A549 (cell line): ENCODE measurements at regions not wholly inside any gene's neighbourhood (a gene's known extent, or its start where the extent isn't known, plus 50 kb on each side); places are given as distances from the start of the nearest gene placed in this dataset.

Experiments used
- ATAC-seq, 2 experiments: fragments of 200-7000 bp in 1 of 2; fragments of >200 bp in 1 of 2; cut with Nextera tagmentation in 1 of 2; cut with Tn5 transposase in 1 of 2; 3 replicates each; pipeline versions ENCODE4 v1.8.0 to v1.9.1; 2018 to 2020; ENCODE audit warnings: mild to moderate bottlenecking in 1 of 2, moderate library complexity in 1 of 2
- CTCF ChIA-PET: fragments of 300-600 bp; sonication (Branson Sonifier 250); formaldehyde crosslinking; extraction: SDS; loops from one replicate; lab custom pipeline; 2021; ENCODE audit warnings: antibody characterized with exemption, inconsistent platforms; lab: Yijun Ruan, JAX
- POLR2A ChIA-PET: fragments of 350-600 bp; formaldehyde crosslinking; extraction: SDS; loops from one replicate; lab custom pipeline; 2021; ENCODE audit warnings: antibody characterized with exemption, inconsistent platforms; lab: Yijun Ruan, JAX
- DNase-seq, 2 experiments: peaks; one replicate each; pipeline versions ENCODE4 v3.0.0 to v3.0.0-alpha.2; 2011 to 2016; ENCODE audit warnings: low read depth in 1 of 2, low spot score in 1 of 2
- FAIRE-seq: peaks from 2 replicates; lab custom pipeline; 2011; peaks lifted over from hg19 to GRCh38; lab: Jason Lieb, UNC
- H3K27ac ChIP-seq, 2 experiments: fragments of >200 bp; sonication (Bioruptor Twin); formaldehyde crosslinking; 3 replicates each; pipeline ENCODE4 v1.5.1; 2016 to 2017
- H3K4me1 ChIP-seq: fragments of >200 bp; sonication (Bioruptor Twin); formaldehyde crosslinking; 3 replicates; pipeline ENCODE4 v1.6.1; 2016
- H3K4me2 ChIP-seq: fragments of >200 bp; sonication (Bioruptor Twin); formaldehyde crosslinking; 3 replicates; pipeline ENCODE4 v1.6.1; 2016
- H3K4me3 ChIP-seq: fragments of >200 bp; sonication (Bioruptor Twin); formaldehyde crosslinking; 3 replicates; pipeline ENCODE4 v1.5.1; 2016
- H3K9me3 ChIP-seq: fragments of >200 bp; sonication (Bioruptor Twin); formaldehyde crosslinking; 3 replicates; pipeline ENCODE4 v1.6.1; 2016
- ATOH8 ChIP-seq: fragments of 250-450 bp; sonication (Bioruptor Pico); IDR thresholded peaks from 2 replicates; pipeline ENCODE4 v1.5.0; 2020; ENCODE audit warnings: low read depth, mild to moderate bottlenecking, moderate library complexity
- BHLHE40 ChIP-seq: IDR thresholded peaks from 2 replicates; pipeline ENCODE4 v1.6.1; 2012; ENCODE audit warnings: low read depth, low read length, inconsistent platforms
- CEBPB ChIP-seq, 2 experiments: fragments of >200 bp in 1 of 2; sonication (Bioruptor Twin) in 1 of 2; formaldehyde crosslinking in 1 of 2; IDR thresholded peaks; 2 replicates each; pipeline ENCODE4 v1.6.1; 2012 to 2016
- CHD4 ChIP-seq: fragments of 200-600 bp; sonication (generic); IDR thresholded peaks from 2 replicates; pipeline ENCODE4 v1.6.1; 2016; ENCODE audit warnings: antibody characterized with exemption, mild to moderate bottlenecking, borderline replicate concordance
- EHF ChIP-seq: fragments of 250-450 bp; sonication (Bioruptor Pico); IDR thresholded peaks from 2 replicates; pipeline ENCODE4 v1.5.0; 2020; ENCODE audit warnings: mild to moderate bottlenecking
- EHMT2 ChIP-seq: fragments of 200-600 bp; sonication (generic); IDR thresholded peaks from 2 replicates; pipeline ENCODE4 v1.6.1; 2016; ENCODE audit warnings: antibody characterized with exemption, low read depth, mild to moderate bottlenecking, moderate library complexity
- FOSL2 ChIP-seq, 2 experiments: fragments of 450-650 bp in 1 of 2; fragments of >200 bp in 1 of 2; sonication (Bioruptor Twin) in 1 of 2; formaldehyde crosslinking; IDR thresholded peaks; 2 replicates each; pipeline versions ENCODE4 v1.5.0 to v1.6.1; 2016 to 2020; ENCODE audit warnings: mild to moderate bottlenecking in 1 of 2, moderate library complexity in 1 of 2
- HDAC2 ChIP-seq: fragments of 200-600 bp; sonication (generic); IDR thresholded peaks from 2 replicates; pipeline ENCODE4 v1.6.1; 2016
- JUN ChIP-seq, 2 experiments: fragments of >200 bp; sonication (Bioruptor Twin); formaldehyde crosslinking; IDR thresholded peaks; 2 replicates in 1 of 2; 3 replicates in 1 of 2; pipeline ENCODE4 v1.6.1; 2016 to 2017
- JUNB ChIP-seq: fragments of >200 bp; sonication (Bioruptor Twin); formaldehyde crosslinking; IDR thresholded peaks from 2 replicates; pipeline ENCODE4 v1.6.1; 2016
- MAFK ChIP-seq: fragments of 450-650 bp; IDR thresholded peaks from 2 replicates; pipeline ENCODE4 v1.6.1; 2014; ENCODE audit not compliant: partially characterized antibody
- MAX ChIP-seq: IDR thresholded peaks from 2 replicates; pipeline ENCODE4 v1.6.1; 2012
- MAZ ChIP-seq: fragments of 150-350 bp; IDR thresholded peaks from 2 replicates; pipeline ENCODE4 v1.6.1; 2014; ENCODE audit warnings: antibody characterized with exemption, low read depth, low read length, borderline replicate concordance
- NFE2L2 ChIP-seq: fragments of 150-350 bp; conservative IDR thresholded peaks from 2 replicates; pipeline ENCODE4 v1.6.1; 2014; ENCODE audit warnings: low read length
- NPAS2 ChIP-seq: fragments of 250-450 bp; sonication (Bioruptor Pico); IDR thresholded peaks from 2 replicates; pipeline ENCODE4 v1.8.0; 2022; ENCODE audit warnings: mild to moderate bottlenecking, moderate library complexity, borderline replicate concordance
- PBX3 ChIP-seq: IDR thresholded peaks from 2 replicates; pipeline ENCODE4 v1.6.1; 2012
- PHF8 ChIP-seq: fragments of 200-600 bp; sonication (generic); IDR thresholded peaks from 2 replicates; pipeline ENCODE4 v1.6.1; 2016; ENCODE audit warnings: low read depth, mild to moderate bottlenecking, antibody characterized with exemption, moderate library complexity, borderline replicate concordance
- POLR2A ChIP-seq: IDR thresholded peaks from 2 replicates; pipeline ENCODE4 v1.6.1; 2012; ENCODE audit warnings: mild to moderate bottlenecking, low read length
- RCOR1 ChIP-seq: fragments of 150-350 bp; IDR thresholded peaks from 2 replicates; pipeline ENCODE4 v1.6.1; 2014; ENCODE audit warnings: antibody characterized with exemption, low read length, low read depth
- RFX5 ChIP-seq: fragments of 450-650 bp; IDR thresholded peaks from 2 replicates; pipeline ENCODE4 v1.7.1; 2014; ENCODE audit warnings: antibody characterized with exemption, mild to moderate bottlenecking, moderate library complexity
- RNF2 ChIP-seq: fragments of 200-600 bp; sonication (generic); IDR thresholded peaks from 2 replicates; pipeline ENCODE4 v1.6.1; 2016; ENCODE audit warnings: low read depth, mild to moderate bottlenecking, antibody characterized with exemption, moderate library complexity, borderline replicate concordance
- SREBF2 ChIP-seq: fragments of 450-650 bp; IDR thresholded peaks from 2 replicates; pipeline ENCODE4 v1.6.1; 2014; ENCODE audit warnings: mild to moderate bottlenecking, moderate library complexity
- USF2 ChIP-seq: fragments of 450-650 bp; IDR thresholded peaks from 2 replicates; pipeline ENCODE4 v1.6.1; 2014; ENCODE audit warnings: antibody characterized with exemption
- ZFP36 ChIP-seq: fragments of 450-650 bp; IDR thresholded peaks from 2 replicates; pipeline ENCODE4 v1.6.1; 2014; ENCODE audit warnings: borderline replicate concordance; ENCODE audit not compliant: partially characterized antibody
- ZSCAN20 ChIP-seq: fragments of 250-450 bp; sonication (Bioruptor Pico); IDR thresholded peaks from 2 replicates; pipeline ENCODE4 v1.8.0; 2022; ENCODE audit warnings: mild to moderate bottlenecking, moderate library complexity
- WGBS: methylation state at CpG from one replicate; pipeline ENCODE4 v1.1.6; 2017; ENCODE audit errors: missing lambda C conversion rate; 5-methylcytosine and 5-hydroxymethylcytosine counted together

GRCh38 chr2:105490204-105490603 is 91.4 kb upstream of the FHL2 start:
- ChIA-PET CTCF (interaction anchor here (1.0 kb wide), 1 partner anchor 19 kb away, joined by 4 read pairs; no protein-coding TSS in a partner anchor), POLR2A (no interaction called here)
- no peak overlapping the region for H3K27ac ChIP-seq

GRCh38 chr2:105489168-105489878 is 90.5 kb upstream of the FHL2 start:
- WGBS: 55% methylated on average over 3 of the region's 3 CpGs

More at GRCh38 chr2:105490204-105490603, 91.4 kb upstream of the FHL2 start:
- Histone ChIP-seq H3K4me2 (no peak overlapping the region), H3K4me3 (no peak overlapping the region), H3K4me1 (no peaks in the 10 kb centered on the region), H3K9me3 (peaks cover 25% of the 10 kb centered on the region)
- DNase-seq: no peak
- WGBS: 29% methylated on average over 4 of the region's 4 CpGs
- TF ChIP-seq PBX3 (no peak), ZFP36 (no peak), CEBPB (IDR thresholded peaks at IDR 0.05) (no peak), MAX (no peak), ATOH8 (CRISPR knock-in tag) (no peak), RCOR1 (no peak), SREBF2 (no peak), JUN (IDR thresholded peaks at IDR 0.05) (no peak), BHLHE40 (no peak), RNF2 (no peak), USF2 (no peak), MAZ (no peak), CHD4 (no peak), EHMT2 (no peak), FOSL2 (IDR thresholded peaks at IDR 0.05) (no peak), FOSL2 (CRISPR knock-in tag; IDR thresholded peaks at IDR 0.05) (no peak), EHF (CRISPR knock-in tag) (no peak), MAFK (no peak), POLR2A (no peak)
- FAIRE-seq: no peak
- ATAC-seq: no peak

More at GRCh38 chr2:105489168-105489878, 90.5 kb upstream of the FHL2 start:
- H3K27ac ChIP-seq: no peak overlapping the region
- CTCF ChIA-PET: no interaction called here
- DNase-seq: no peak
- H3K4me1 ChIP-seq: no peaks in the 10 kb centered on the region
- no peak overlapping the region for H3K4me3 ChIP-seq
- no peak overlapping the region for H3K4me2 ChIP-seq
- POLR2A ChIA-PET: interaction anchor here (0.6 kb wide), 1 partner anchor 72 kb away, joined by 6 read pairs; no protein-coding TSS in a partner anchor
- ATAC-seq: no peak
- no peak for FAIRE-seq
- TF ChIP-seq FOSL2 (IDR thresholded peaks at IDR 0.05) (no peak), FOSL2 (CRISPR knock-in tag; IDR thresholded peaks at IDR 0.05) (no peak), MAZ (no peak), HDAC2 (no peak), RNF2 (no peak), ZSCAN20 (CRISPR knock-in tag) (no peak), MAFK (no peak), NPAS2 (CRISPR knock-in tag) (no peak), CHD4 (no peak), RFX5 (no peak), NFE2L2 (no peak), JUNB (no peak), PHF8 (no peak), ZFP36 (no peak)
- peaks cover 25% of the 10 kb centered on the region for H3K9me3 ChIP-seq
